Activated CD4-positive, CD25-positive, alpha-beta regulatory T cell treated with anti-CD3 and anti-CD28 coated beads, Interleukin-2, amount 50 U/mL, for 24 hours (primary cell): ENCODE measurements at regions not wholly inside any gene's neighbourhood (a gene's known extent, or its start where the extent isn't known, plus 50 kb on each side); places are given as distances from the start of the nearest gene placed in this dataset.

Source experiments
- ATAC-seq, 2 donors: fragments of 150-1000 bp; cut with Tn5 transposase; one replicate each; pipeline ENCODE4 v1.10.0; 2021; ENCODE audit warnings: mild to moderate bottlenecking in 1 of 2, moderate library complexity in 1 of 2

DNA sequence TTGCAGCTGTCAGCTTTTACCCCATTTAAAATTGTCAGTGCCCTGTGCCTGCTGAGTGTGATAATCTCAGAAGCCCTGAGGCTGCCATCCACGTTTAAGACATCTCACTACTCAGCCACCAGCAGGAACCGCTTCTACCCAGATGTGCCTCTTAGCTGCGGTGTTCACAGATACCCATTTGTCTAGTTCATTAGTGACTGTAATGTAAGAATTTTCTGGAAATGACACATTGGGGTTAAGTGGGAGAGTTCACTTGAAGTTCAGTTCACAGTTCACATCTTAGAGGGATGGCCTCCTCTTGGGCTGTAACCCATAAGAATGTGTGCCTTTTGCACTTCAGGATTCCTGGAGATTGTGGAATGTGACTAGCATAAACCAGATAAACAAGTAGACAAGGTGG lies 477.7 kb downstream of the BTBD3 start:
- no peak for ATAC-seq

DNA sequence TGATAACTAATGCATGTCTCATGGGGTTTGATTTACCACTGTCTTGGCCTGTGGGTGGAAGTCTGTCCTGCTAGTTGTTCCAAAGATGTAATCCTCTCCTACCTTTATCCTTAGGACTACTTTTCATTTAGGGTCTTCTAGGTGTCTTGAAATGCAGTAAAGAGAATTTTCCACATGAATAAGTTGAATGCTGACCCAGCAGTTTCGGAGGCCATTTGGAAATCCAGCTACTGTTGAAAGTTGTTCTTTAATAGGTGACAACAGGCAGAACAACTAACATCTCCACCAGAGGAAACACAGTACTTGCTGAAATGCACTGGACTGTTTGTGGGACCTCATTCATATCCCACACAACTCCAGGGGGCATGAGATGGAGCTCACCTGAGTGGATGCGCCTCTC lies 478.1 kb downstream of the BTBD3 start:
- ATAC-seq, result no peak

DNA sequence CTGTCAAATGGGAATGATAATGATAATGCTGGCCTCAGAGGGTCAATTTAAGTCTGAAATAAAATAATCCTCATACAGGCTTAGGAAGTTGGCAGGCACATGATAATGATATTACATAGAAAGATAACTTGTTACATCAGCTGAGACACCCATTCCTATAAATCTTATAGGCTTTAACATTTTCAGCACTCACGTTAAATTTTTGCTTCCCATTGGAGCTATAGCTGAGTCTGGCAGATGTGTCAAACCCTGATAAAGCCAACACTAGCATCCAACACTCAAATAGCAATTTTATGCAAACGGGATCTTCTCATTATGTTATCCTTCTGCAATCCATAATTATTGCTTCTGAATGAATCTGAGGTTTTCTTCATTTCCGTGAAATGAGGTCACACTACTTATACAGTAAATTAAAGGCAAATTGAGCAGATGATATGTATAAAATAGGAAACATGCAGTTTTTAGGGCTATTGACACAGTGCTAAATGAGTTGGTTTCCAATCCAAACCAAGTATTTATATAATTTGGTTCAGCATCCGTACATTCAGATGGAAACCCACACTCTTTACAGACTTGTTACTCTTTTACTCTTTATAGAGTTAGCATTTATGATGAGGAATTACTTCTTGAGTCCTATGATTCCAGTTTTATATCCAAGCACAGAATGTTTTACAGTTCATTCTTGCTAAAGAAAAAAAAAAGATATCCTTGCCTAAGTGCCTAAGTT lies 481.6 kb downstream of the BTBD3 start:
- no peak for ATAC-seq

DNA sequence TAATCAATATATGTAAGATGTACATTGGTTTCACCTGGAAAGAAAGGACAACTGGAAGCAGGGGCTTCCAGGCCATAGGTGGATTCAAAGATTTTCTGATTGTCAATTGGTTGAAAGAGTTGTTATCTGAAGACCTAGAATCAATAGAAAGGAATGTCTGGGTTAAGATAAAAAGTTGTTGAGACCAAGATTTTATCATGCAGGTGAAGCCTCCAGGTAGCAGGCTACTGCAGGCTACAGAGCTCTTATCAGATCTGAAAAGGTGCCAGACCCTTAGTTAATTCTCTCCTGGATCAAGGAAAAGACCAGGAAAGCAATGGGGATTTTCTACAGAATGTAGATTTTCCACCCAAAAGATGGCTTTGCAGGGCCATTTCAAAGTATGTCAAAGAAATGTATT lies 487.2 kb downstream of the BTBD3 start:
- no peak for ATAC-seq

DNA sequence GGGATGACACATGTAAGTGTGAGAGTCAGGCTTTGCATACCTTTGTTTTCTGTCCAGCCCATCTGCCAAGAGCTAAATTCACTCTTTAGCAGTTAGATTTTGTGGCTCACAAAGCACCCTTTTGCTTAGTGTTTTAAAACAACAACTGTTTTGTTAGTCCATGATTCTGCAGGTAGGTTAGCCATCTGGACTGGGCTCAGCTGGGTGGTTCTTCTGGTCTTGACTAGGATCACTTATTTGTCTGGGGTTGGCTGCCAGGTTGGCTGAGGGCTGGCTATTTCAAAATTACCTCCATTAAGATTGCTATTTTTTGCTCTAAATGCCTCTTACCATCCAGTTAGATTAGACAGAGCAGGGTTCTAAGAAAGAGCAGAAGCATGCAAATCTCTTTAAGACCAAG lies 489.3 kb downstream of the BTBD3 start:
- no peak for ATAC-seq

DNA sequence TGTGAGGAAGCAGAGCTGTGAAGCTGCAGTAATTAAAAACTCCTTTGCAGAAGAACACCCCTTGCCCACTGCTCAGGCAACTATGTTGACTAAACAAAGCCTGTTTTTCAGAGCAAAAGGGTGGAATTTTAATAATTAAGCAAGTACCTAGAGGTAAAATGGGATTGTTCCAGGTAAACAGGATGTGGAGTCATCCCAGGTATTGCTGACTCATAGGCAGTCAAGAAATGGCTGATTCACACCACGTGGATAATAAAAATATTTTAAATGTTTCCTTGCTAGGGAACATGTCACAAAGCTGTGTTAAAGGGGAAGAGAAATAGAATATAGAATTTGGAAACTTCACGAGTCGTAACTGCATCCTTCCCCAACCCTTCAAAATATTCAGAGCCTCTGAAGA lies 491.8 kb downstream of the BTBD3 start:
- ATAC-seq, result no peak

DNA sequence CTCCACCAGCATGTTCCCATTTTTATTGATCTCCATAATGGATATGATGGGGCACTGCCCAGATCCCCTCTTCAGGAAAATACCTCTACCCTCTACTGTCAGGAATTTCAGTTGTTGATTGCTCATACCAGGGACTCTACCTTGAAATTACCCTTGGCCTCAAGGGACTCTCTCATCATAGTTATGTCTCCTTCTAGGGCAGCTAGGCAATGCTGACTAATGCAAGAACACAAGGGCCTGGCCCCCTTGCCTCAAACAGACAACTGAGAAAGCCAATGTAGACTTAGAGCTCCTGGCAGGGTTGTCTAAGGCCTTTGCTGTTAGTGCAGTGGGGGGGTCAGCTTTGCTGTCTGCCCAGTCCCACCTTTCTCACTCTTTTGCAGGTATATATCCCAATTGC lies 493.1 kb downstream of the BTBD3 start:
- ATAC-seq, result no peak

DNA sequence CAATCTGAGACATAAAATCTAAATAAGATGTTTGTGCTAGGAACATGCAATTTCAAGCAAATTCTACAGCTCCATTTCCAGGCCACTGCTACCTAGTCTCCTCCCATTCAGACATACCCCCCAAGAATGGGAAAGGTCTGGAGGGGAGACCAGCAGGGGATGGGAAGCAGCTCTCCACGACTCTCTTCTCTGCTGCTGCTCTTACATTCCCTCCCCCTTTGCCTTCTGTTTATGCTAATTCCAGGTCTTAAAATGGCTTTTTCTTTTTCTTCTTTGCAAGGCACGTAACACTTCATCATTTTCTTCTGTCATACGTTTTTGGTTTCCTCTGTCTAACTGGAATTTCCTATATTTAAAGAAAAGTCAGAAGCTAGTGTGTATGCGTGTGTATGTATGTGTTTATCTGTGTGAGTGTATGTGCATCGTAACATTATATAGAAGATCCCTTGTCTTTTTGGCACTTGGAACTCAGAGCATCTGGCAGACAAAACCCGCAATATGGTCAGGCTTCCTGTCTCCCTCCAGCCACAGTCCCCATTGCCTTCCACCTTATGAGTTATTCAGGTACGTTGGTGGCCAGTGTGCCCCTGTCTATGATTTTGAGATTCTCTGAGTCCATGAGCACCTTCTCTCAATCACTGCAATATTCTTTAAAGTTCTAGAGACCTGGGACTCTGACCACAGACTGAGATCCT lies 493.7 kb downstream of the BTBD3 start:
- no peak for ATAC-seq

DNA sequence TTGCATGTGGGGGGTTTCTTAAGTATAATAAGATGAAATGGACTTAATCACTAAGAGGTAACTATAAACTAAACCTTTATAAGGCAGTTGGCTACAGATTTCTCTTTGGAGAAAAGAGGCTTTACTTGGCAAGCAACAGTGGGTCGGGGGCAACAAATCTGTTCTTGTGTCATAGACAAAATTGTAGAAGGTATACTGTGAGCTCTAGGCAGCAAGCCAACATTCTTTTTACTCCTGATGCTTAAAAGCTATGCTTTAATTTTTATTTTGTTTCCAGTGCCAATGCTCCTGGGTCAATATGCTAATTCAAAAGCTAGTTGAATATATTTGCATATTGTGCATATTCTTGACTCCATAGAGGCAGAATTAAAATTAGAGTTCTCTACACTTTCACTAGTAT lies 495.4 kb downstream of the BTBD3 start:
- ATAC-seq, result no peak

DNA sequence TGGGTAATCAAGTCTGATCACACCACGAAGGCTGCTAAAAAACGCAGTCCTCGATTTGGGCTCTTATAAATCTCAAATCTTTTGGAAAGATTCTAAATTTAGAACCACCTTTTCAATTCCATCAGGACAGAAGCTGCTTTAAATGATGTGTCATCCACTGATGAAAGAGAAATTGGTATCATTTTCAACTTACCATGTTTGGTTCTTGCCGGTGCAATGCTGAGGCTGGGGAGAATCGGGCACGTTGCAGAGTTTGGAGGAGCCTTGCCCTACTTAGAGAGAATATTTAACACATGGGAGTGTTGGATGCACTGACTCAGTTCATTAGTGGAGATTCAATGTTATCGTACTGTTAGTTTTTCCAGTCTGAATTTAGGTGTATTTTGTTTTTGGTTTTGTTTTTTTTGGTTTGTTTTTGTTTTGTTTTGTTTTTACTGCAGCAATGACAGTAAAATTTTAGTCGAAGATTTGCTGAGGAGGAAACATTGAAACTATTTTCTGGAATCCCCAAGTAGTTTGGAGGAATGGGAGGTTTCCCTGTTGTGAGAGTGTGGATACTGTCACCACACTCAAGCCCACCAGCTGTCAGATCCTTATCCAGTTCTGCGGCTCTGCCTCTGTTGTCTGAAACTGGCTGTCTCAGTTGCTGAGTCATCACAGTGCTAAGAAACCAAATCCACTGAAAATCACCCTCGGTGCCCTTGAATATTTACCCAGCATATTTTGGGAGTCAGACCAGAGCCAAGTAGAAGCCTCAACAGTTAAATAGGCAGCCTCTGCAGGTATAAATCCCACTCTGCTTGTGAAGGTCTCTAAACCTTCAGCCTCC lies 497.0 kb downstream of the BTBD3 start:
- no peak for ATAC-seq

DNA sequence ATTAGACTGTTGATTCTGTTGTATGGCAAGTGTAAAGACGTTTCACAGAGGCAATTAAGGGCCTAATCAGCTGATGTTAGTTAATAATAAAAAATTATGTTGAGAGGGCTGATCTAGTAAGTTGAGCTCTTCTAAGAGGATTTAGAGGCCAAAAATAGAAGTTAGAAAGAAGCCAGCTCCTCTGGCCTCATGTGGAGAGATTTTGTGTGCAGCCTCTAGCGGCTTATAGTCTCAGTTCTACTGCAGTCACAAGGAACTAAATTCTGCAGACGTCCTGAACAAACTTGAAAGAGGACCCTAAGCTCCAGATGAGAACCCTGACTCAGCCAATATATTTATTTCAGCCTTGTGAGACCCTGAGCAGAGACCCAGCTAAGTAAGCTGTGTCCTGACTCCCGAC lies 498.6 kb downstream of the BTBD3 start:
- no peak for ATAC-seq

DNA sequence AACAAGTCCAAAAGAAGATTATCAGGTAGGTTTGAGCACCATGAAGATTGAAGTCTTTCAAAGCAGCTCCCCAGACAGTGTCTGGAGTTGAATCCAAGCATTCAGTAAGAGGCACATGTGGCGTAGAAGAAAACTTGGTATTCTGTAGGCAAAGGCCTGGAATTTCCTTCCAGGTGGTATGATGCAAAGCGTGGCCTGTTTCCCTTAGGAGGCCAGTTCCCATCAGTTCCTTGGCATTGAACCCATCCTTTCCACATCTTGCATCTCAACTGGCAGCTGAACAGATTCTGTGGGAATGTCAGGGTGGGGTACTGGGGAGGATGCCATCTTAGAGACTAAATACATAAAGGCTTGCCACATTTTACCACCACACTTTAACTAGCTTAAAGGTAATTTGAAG lies 516.0 kb downstream of the BTBD3 start:
- ATAC-seq, result no peak

DNA sequence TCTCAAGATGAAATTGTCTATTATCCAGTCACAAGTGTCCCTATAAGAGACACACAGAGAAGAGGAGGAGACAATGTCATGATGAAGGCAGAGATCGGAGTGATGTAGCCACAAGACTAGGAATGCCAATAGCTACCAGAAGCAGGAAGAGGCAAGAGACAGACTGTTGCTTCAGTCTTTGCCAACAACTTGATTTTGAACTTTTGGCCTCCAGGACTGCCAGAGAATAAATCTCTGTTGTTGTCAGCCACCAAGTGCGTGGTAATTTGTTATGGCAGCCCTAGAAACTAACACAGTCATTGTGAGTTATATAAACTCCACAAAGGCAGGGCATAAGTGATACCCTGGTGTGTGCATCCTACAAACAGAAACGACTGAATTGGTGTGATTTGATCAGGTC lies 517.0 kb downstream of the BTBD3 start:
- no peak for ATAC-seq

DNA sequence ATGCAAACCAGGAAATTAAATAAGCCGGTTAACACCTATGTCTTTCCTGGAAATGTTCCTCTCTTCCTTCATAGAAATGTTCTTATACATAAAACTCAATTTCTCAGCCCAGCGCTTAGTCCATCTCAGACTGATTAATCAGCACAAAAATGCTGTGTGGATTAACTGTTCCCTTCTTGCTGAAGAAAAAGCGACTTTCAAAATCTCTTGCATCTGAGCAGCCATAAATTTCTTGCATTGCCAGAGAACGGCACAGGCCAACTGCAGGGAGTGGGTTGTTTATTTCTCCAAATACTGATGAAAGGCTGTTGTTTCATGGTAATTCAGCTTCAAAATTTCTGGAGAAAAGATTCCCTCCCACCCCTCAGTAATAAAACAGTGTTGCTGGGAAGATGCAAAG lies 517.6 kb downstream of the BTBD3 start:
- ATAC-seq, result no peak

DNA sequence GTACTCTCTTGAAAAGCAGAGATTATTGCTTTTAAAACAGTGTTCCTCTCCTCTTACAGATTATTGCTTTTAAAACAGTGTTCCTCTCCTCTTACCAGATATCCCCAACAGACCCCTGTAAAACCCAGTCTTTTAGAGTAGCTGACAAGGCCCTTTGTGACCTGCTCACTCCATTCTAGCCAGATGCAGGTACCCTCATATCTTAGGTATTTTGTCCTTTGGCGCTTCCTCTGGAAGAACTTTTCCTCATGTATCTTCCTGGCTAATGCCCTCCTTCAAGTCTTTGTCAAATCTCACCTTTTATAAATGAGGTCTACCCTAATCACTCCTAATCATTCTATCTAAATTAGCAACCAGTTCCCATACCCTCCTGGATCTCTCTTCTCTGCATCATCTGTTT lies 536.0 kb downstream of the BTBD3 start:
- no peak for ATAC-seq

DNA sequence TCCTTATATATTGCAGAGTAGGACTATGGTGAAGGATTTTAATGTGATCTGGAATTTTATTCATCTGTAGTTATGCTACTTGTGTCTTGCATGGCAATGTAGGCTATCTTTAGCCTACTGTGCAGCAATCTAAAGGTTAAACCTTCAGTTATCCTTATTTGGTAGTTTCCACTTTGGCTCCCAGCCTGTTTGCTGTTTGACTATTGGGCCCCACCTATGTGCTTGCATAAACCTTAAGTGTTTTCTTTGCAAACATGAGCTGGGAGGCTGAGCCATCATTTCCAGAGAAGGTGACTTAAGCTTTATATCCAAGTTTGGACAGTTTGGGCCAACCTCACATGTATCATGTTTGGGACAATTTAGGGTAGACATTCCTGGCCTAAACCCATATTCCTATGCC lies 537.5 kb downstream of the BTBD3 start:
- no peak for ATAC-seq

DNA sequence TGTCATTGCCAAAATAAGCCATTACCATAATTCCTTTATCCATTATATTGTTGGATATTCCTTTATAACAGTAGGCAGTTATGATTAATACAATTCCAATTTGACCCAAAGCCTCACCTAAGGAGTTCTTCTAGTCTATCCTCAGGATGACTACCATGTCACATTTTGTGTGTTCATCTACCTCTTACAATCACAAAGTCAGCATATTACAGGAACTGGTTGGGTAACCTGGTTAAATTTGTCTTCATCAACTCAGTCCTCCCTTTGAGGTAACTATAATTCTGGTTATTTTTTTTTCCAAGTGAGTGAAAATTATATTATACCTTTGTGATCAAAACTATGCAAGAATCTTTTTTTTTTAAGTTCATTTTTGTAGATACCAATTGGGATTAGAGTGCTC lies 540.5 kb downstream of the BTBD3 start:
- no peak for ATAC-seq

DNA sequence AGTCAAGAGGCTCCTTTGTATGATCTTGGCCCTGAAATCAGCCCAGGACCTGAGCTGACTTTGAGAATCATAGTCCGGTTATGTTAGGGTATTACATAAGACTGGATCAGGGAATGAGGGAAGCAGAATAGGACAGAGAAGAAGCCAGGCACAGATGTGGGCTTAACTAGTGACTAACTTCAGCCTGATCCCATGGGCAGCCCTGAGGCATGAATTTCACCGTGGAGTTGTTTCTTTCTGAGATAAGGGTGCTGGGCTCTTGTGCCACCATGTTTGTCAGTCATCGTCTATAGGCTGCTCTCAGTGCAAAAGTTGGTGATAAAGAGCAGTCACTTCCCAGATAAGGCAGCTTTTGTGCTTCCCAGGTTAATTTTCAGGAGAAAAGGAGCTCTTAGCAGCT lies 544.7 kb upstream of the SPTLC3 start:
- ATAC-seq, result no peak

DNA sequence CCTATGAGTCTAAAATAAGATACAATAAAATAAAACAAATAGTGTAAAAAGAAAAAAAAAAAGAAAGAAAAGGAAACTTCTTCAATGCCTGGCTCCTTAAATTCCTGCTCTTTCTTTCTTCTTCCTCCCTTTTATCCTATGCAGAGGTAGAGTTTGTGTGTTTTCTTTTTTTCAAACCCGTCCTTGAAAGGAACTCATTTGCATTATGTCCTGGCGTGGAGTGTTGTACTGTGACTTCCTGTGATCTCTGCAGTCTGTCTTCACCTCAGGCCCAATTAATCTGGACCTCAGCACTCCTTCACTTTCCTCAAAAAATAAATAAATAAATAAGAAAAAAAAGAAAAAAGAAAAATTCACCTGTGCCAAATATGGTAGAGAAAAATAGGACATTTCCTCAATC lies 541.9 kb upstream of the SPTLC3 start:
- no peak for ATAC-seq

DNA sequence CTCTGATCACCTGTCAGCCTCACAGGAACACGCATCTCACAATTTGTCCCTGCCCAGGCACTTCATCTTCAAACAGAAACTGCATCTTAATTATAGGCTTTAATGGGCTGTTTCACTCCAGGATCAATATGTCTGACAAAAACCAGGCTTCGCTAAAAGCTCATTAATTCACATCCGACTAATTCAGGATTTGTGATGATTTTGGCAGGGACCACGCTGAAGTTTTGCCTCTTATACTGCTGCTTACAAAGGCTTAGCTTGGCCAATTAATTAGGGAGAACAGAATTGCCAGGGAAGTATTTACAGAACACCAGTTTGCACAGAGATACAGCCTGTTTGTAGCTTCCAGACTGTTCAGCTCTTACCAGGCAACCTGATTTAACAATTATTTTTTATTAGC lies 541.0 kb upstream of the SPTLC3 start:
- no peak for ATAC-seq

DNA sequence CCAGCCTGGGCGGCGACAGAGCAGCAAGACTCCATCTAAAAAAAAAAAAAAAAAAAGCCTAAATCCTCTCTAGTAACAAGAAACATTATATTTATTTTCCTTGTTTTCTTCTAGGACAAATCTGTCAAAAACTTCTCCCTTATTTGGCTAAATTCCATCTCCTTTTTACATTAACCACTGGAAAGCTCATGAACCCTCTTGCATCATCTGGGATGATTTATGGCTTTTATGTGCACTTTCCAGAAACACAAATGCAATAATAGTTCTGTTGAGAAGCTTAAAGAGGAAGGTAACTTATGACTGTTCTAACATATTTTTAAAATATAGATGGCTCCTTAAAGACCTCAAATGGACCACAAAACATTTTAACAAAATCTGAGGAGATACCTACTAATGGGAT lies 526.1 kb upstream of the SPTLC3 start:
- no peak for ATAC-seq

DNA sequence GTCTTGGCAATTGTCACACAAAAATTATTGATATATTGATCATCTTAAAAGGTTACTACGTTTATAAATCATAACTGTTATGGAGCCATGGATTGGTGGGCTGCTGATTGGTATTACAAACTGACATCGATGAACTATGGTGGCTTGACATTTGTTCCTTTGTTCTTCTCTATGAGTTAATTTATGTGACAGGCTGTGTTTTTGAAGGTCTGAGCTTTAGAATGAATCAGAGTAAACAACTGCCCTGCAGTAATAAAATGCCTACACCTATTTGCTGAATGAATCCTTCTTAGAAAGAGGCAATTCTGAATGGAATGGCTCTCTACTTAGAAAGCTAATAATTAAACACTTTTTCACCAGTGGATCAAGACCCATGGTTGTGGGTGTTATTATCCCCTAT lies 506.3 kb upstream of the SPTLC3 start:
- no peak for ATAC-seq

DNA sequence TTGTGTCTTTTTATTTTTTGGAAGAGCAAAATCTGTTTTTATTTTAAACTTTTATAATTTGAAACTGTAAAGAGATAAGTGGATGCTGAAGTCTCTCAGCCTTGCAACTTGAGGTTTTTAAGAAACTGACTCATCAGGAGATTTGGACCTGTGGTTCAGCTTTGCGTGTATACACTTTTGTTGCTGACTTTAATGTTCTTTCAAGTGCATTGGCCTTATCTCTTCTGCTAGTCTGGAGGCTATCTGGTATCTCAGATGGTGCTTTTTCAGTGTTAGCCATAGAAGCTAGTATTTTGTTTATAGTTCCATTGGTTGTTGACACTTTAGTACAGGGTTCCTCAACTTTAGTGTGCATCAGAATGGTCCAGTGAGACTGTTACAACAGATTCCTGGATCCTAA lies 504.0 kb upstream of the SPTLC3 start:
- ATAC-seq, result no peak

DNA sequence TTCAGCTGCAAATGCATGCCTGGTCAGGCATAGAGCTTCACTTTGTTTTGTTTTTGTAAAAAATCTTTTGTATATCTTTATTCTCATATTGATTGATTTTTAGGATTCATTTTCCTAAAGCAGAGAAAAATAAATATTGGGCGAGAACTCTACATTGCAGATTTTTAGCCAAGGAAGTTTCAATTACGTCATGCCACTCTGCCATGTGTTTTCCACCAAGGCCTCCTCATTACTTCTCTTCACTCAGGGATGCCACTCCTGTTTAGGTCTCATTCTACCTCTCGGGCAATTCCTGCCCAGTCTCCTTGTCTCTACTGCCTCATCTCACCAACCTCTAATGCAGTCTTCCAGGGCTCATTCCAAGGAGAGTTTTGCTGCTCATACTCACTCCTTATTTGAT lies 497.3 kb upstream of the SPTLC3 start:
- ATAC-seq, result no peak
